ENCODE measurements at regions not wholly inside any gene's neighbourhood (a gene's known extent, or its start where the extent isn't known, plus 50 kb on each side); places are given as distances from the start of the nearest gene placed in this dataset.

GRCh38 chrX:104359124-104359523 is 104.4 kb upstream of the ESX1 start:
- no peak for DNase-seq

More at GRCh38 chrX:104359124-104359523, 104.4 kb upstream of the ESX1 start:
- Histone ChIP-seq H3K14ac (replicated peaks; ENCODE audit: low read depth, low read length) (no peak overlapping the region), H3K9ac (ENCODE audit: low read depth, low read length) (no peak overlapping the region), H3K36me3 (ENCODE audit: control insufficient read depth, insufficient read depth, low read length) (no peaks in the 10 kb centered on the region), H4K5ac (ENCODE audit: low read depth, low read length) (no peak overlapping the region), H4K20me1 (ENCODE audit: insufficient read depth, low read length) (no peaks in the 10 kb centered on the region), H2AK9ac (replicated peaks; ENCODE audit: low read depth, low read length, poor library complexity) (no peak overlapping the region), H4K91ac (ENCODE audit: insufficient read depth, low read depth, low read length) (no peak overlapping the region), H3K9me3 (ENCODE audit: control insufficient read depth, insufficient read depth, low read length) (no peaks in the 10 kb centered on the region), H3K4ac (ENCODE audit: low read depth, low read length) (no peak overlapping the region), H2BK15ac (ENCODE audit: low read depth, low read length) (no peak overlapping the region), H3K27ac (ENCODE audit: insufficient read depth, low read length) (no peak overlapping the region), H2AK5ac (ENCODE audit: low read depth, low read length) (no peak overlapping the region), H2AFZ (replicated peaks; ENCODE audit: low read length, poor library complexity) (no peak overlapping the region), H3K4me1 (ENCODE audit: control insufficient read depth, insufficient read depth, low read length) (no peaks in the 10 kb centered on the region), H3K18ac (ENCODE audit: low read depth, low read length) (no peak overlapping the region), H3K4me3 (ENCODE audit: insufficient read depth, low read depth, low read length) (no peak overlapping the region), H3K9me1 (ENCODE audit: insufficient read depth, low read length) (no peaks in the 10 kb centered on the region), H4K8ac (ENCODE audit: low read depth in 2 of 2, low read length in 2 of 2) (no peak overlapping the region), H2BK120ac (ENCODE audit: low read depth, low read length) (no peak overlapping the region), H3K4me2 (ENCODE audit: low read depth, low read length) (no peak overlapping the region), H2BK5ac (ENCODE audit: low read depth, low read length, poor library complexity, severe bottlenecking) (no peak overlapping the region), H2BK20ac (ENCODE audit: low read depth, low read length) (no peak overlapping the region), H3K23ac (ENCODE audit: low read depth, low read length) (no peak overlapping the region), H3K27me3 (ENCODE audit: control insufficient read depth, insufficient read depth, low read length) (peaks cover 10% of the 10 kb centered on the region), H3K56ac (ENCODE audit: extremely low read depth, insufficient read depth, low read length) (no peak overlapping the region), H3K79me1 (ENCODE audit: low read depth in 1 of 2, low read length in 2 of 2) (no peaks in the 10 kb centered on the region)
- dilution Hi-C loops (cut with HindIII; ENCODE audit: low sequenced_read_pairs, unreplicated experiment) (no loop called here), intact Hi-C loops (cut with micrococcal nuclease) (no loop called here), in situ Hi-C loops (cut with MboI; ENCODE audit: low sequenced_read_pairs) (no loop called here)
- ATAC-seq (ENCODE audit: low read depth), result no peak
- TF ChIP-seq CEBPB (IDR thresholded peaks at IDR 0.05; ENCODE audit: low read depth, low read length) (no peak), CTCF (conservative IDR thresholded peaks at IDR 0.05; ENCODE audit: low read depth, low read length) (no peak), POLR2A (IDR thresholded peaks at IDR 0.05; ENCODE audit: low read depth, low read length) (no peak), MXI1 (IDR thresholded peaks at IDR 0.05; ENCODE audit: borderline replicate concordance, low read depth, low read length) (no peak), RFX5 (IDR thresholded peaks at IDR 0.05; ENCODE audit: low read depth, low read length) (no peak), SMC3 (IDR thresholded peaks at IDR 0.05; ENCODE audit: low read depth, low read length) (no peak), NFE2L2 (IDR thresholded peaks at IDR 0.05; ENCODE audit: low read depth, low read length) (no peak)
- TF ChIP-seq, protein P1, sequence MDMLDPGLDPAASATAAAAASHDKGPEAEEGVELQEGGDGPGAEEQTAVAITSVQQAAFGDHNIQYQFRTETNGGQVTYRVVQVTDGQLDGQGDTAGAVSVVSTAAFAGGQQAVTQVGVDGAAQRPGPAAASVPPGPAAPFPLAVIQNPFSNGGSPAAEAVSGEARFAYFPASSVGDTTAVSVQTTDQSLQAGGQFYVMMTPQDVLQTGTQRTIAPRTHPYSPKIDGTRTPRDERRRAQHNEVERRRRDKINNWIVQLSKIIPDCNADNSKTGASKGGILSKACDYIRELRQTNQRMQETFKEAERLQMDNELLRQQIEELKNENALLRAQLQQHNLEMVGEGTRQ (IDR thresholded peaks at IDR 0.05; ENCODE audit: low read depth, low read length), result no peak
- TF ChIP-seq, protein P2, sequence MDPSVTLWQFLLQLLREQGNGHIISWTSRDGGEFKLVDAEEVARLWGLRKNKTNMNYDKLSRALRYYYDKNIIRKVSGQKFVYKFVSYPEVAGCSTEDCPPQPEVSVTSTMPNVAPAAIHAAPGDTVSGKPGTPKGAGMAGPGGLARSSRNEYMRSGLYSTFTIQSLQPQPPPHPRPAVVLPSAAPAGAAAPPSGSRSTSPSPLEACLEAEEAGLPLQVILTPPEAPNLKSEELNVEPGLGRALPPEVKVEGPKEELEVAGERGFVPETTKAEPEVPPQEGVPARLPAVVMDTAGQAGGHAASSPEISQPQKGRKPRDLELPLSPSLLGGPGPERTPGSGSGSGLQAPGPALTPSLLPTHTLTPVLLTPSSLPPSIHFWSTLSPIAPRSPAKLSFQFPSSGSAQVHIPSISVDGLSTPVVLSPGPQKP (IDR thresholded peaks at IDR 0.05; ENCODE audit: borderline replicate concordance, low read depth, low read length), result no peak
- no TSS peak for BruUV-seq (replicated peaks)
- no CpG with 5 or more reads among the region's 1 CpG for WGBS, 2 experiments (ENCODE audit: extremely low coverage in 2 of 2, insufficient read length in 1 of 2)
- POLR2A ChIA-PET (ENCODE audit: unreplicated experiment), result no interaction called here
- CTCF ChIA-PET, result interaction anchor here (1.1 kb wide), 1 partner anchor 11 kb away, joined by 4 read pairs; no protein-coding TSS in a partner anchor

All from IMR-90 (cell line).